ENCODE measurements at regions not wholly inside any gene's neighbourhood (a gene's known extent, or its start where the extent isn't known, plus 50 kb on each side); places are given as distances from the start of the nearest gene placed in this dataset.
A peak's percentile ranks its signal among the peaks of the same experiment; 100 is the strongest.

- Histone ChIP-seq H3K4me3 (ENCODE audit: low read depth, low read length) (no peak overlapping the region), H3K27ac (no peak overlapping the region), H3K36me3 (replicated peaks) (no peaks in the 10 kb centered on the region), H3K27me3 (replicated peaks) (no peaks in the 10 kb centered on the region)
- in situ Hi-C loops (cut with HindIII; ENCODE audit: low pct_ligation_motif_present, low sequenced_read_pairs), result no loop called here
- DNase-seq, result no peak
- TF ChIP-seq, protein P1, sequence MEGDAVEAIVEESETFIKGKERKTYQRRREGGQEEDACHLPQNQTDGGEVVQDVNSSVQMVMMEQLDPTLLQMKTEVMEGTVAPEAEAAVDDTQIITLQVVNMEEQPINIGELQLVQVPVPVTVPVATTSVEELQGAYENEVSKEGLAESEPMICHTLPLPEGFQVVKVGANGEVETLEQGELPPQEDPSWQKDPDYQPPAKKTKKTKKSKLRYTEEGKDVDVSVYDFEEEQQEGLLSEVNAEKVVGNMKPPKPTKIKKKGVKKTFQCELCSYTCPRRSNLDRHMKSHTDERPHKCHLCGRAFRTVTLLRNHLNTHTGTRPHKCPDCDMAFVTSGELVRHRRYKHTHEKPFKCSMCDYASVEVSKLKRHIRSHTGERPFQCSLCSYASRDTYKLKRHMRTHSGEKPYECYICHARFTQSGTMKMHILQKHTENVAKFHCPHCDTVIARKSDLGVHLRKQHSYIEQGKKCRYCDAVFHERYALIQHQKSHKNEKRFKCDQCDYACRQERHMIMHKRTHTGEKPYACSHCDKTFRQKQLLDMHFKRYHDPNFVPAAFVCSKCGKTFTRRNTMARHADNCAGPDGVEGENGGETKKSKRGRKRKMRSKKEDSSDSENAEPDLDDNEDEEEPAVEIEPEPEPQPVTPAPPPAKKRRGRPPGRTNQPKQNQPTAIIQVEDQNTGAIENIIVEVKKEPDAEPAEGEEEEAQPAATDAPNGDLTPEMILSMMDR (IDR thresholded peaks at IDR 0.05; ENCODE audit: low read depth, low read length, missing control alignments), result no peak
Measured at GRCh38 chr5:103445426-103446035, 117.1 kb downstream of the NUDT12 start.

- H3K36me3 ChIP-seq (replicated peaks), result no peaks in the 10 kb centered on the region
Measured at GRCh38 chr5:103444333-103445038, 118.1 kb downstream of the NUDT12 start.

DNA sequence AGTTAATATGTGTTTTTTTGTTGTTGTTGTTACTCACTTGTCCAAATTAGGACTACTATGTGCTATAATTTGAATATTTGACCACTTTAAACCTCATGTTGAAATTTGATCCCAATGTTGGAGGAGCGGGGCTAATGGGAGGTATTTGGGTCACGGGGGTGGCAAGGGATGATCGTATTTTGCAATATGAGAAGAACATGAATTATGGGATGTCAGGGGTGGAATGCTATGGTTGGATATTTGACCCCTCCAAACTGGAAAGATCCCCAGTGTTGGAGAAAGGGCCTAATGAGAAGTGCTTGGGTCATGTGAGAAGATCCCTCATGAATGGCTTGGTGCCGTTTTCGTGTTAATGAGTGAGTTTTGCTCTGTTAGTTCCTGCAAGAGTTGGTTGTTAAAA lies 119.8 kb downstream of the NUDT12 start:
- Histone ChIP-seq H3K36me3 (replicated peaks) (no peaks in the 10 kb centered on the region), H3K4me3 (ENCODE audit: low read depth, low read length) (no peak overlapping the region), H3K27ac (no peak overlapping the region), H3K27me3 (replicated peaks) (no peaks in the 10 kb centered on the region)
- TF ChIP-seq, protein P1 (IDR thresholded peaks at IDR 0.05; ENCODE audit: low read depth, low read length, missing control alignments), result no peak
- in situ Hi-C loops (cut with HindIII; ENCODE audit: low pct_ligation_motif_present, low sequenced_read_pairs), result no loop called here
- no peak for DNase-seq

More at GRCh38 chr5:103444333-103445038, 118.1 kb downstream of the NUDT12 start:
- no peak for DNase-seq
- in situ Hi-C loops (cut with HindIII; ENCODE audit: low pct_ligation_motif_present, low sequenced_read_pairs), result no loop called here
- Histone ChIP-seq H3K4me3 (ENCODE audit: low read depth, low read length) (no peak overlapping the region), H3K27ac (no peak overlapping the region), H3K27me3 (replicated peaks) (no peaks in the 10 kb centered on the region)
- TF ChIP-seq, protein P1 (IDR thresholded peaks at IDR 0.05; ENCODE audit: low read depth, low read length, missing control alignments), result no peak

DNA sequence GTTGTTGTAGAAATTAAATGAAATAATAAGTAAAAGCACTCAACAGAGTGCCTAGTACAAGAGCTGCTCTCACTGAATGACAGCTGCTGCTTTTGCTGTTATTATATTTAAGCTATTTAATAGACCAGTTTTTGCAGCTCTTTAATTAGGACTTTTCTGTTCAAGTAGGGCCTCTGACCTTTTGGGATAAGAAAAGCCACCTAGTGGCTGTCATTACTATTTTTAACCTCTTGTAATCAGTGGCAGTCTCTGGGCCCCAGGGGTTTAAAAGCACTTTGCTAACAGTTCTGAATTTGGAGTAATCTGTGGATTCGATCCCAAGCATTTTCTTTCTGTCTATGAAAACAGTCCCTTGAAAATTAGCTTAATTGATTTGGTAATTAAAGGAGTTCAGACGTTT lies 121.1 kb downstream of the NUDT12 start:
- Histone ChIP-seq H3K27me3 (replicated peaks) (no peaks in the 10 kb centered on the region), H3K4me3 (ENCODE audit: low read depth, low read length) (no peak overlapping the region), H3K36me3 (replicated peaks) (no peaks in the 10 kb centered on the region), H3K27ac (no peak overlapping the region)
- in situ Hi-C loops (cut with HindIII; ENCODE audit: low pct_ligation_motif_present, low sequenced_read_pairs), result no loop called here
- TF ChIP-seq, protein P1 (IDR thresholded peaks at IDR 0.05; ENCODE audit: low read depth, low read length, missing control alignments), result peak; percentile 37
- DNase-seq, result no peak

DNA sequence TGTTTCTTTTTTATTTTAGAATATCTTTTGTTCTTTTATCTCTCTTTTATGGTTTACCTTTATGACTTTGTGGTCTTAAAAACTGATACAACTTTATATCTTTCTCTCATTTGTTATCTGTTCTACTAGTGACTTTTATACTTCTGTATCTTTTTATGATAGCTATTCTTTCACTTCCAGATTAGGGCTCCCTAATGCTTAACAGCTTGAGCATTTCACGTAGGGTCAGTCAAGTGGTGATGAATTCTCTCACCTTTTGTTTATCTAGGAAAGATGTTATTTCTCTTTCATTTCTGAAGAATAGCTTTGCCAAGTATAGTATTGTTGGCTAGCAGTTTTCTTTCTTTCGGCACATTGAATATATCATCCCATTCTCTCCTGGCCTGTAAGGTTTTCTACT lies 123.6 kb downstream of the NUDT12 start:
- in situ Hi-C loops (cut with HindIII; ENCODE audit: low pct_ligation_motif_present, low sequenced_read_pairs), result no loop called here

More for the DNA sequence above, 123.6 kb downstream of the NUDT12 start:
- DNase-seq, result no peak
- TF ChIP-seq, protein P1 (IDR thresholded peaks at IDR 0.05; ENCODE audit: low read depth, low read length, missing control alignments), result no peak
- no peak overlapping the region for H3K27ac ChIP-seq
- H3K36me3 ChIP-seq (replicated peaks), result no peaks in the 10 kb centered on the region
- H3K4me3 ChIP-seq (ENCODE audit: low read depth, low read length), result no peak overlapping the region
- no peaks in the 10 kb centered on the region for H3K27me3 ChIP-seq (replicated peaks)

Data from brain microvascular endothelial cell (primary cell).